ENCODE measurements at regions not wholly inside any gene's neighbourhood (a gene's known extent, or its start where the extent isn't known, plus 50 kb on each side); places are given as distances from the start of the nearest gene placed in this dataset.

DNA sequence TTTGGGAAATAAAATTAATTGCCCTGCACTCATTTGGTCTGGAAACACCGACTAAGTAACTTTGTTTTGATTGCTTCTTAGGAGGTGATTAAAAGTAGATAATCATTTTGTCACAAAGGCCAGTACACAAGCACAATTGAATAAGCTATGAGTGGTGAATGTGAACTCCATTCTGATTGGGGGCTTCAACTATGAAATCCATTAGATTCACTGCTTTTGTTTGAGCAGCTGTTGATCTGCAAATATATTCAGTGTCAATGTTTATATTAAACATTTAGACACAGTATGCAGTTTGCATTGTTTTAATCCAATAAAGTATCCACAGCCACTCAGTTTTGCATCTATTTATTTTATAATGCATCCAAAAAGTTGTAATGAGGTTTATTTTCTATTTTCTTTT lies 817.5 kb downstream of the CDH11 start:
- TF ChIP-seq POLR2AphosphoS5 (IDR thresholded peaks at IDR 0.05) = no peak
- TF ChIP-seq, protein P1, sequence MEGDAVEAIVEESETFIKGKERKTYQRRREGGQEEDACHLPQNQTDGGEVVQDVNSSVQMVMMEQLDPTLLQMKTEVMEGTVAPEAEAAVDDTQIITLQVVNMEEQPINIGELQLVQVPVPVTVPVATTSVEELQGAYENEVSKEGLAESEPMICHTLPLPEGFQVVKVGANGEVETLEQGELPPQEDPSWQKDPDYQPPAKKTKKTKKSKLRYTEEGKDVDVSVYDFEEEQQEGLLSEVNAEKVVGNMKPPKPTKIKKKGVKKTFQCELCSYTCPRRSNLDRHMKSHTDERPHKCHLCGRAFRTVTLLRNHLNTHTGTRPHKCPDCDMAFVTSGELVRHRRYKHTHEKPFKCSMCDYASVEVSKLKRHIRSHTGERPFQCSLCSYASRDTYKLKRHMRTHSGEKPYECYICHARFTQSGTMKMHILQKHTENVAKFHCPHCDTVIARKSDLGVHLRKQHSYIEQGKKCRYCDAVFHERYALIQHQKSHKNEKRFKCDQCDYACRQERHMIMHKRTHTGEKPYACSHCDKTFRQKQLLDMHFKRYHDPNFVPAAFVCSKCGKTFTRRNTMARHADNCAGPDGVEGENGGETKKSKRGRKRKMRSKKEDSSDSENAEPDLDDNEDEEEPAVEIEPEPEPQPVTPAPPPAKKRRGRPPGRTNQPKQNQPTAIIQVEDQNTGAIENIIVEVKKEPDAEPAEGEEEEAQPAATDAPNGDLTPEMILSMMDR (IDR thresholded peaks at IDR 0.05) = no peak
- no peak for TF ChIP-seq POLR2A (IDR thresholded peaks at IDR 0.05)

Measured in transverse colon (tissue), 4 donors.